HG02973 (cell line): ENCODE measurements at regions not wholly inside any gene's neighbourhood (a gene's known extent, or its start where the extent isn't known, plus 50 kb on each side); places are given as distances from the start of the nearest gene placed in this dataset.
"Not testable (repeated sequence)": the region's sequence is repeated elsewhere in the genome, so short reads cannot be mapped to it uniquely, and the experiment has no call there.

Experiments
- ATAC-seq: cut with Tn5 transposase; IDR thresholded peaks from one replicate; pipeline ENCODE4 v1.9.1; 2021; ENCODE audit warnings: moderate library complexity; ENCODE audit not compliant: unreplicated experiment

DNA sequence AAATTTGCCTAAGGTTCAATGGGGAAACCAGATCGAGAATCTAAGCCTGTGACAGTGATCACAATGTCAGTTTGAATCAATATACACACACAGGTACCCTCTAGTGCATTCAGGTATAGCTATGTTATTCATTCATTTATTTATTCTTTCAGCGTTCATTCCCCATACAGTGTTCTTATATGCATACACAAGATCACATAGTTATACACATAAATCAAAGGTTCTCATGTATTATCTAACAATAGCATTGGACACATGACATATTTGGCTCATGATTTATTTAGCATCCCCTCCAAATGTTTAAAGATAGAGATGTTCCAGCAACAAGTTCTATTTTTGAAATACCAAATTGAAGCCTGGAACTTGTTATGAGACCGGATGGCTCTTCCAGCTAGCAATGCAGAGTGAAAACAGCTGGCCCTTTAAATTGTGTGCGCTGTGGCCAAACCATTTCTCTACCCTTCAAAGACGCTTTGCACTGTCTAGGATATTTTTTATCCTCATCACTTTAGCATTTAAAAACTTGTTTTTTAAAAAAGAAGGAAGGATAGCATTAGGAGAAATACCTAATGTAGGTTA lies 131.0 kb downstream of the ATXN3L start:
- no peak for ATAC-seq

- not testable (repeated sequence) for ATAC-seq
Measured at GRCh38 chrX:13186643-13187042, 133.2 kb downstream of the ATXN3L start.

DNA sequence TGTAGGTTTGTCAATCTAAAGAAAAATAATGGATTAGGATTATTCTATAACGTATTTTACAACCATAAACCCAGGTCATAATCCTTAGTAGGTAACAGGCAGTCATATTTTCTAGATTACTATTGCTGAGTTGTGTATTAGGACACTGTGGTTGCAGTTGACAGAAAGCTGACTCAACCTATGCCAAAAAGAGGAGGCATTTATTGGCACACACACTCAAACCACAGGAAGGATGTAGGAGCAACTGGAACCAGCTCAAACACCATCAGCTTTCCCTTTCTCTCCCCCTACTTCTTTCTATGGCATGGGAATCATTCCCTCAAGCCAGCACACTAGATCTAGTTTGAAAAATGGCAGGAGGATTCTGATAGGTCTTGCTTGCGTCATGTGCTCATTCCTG lies 136.4 kb upstream of the FAM9C start:
- ATAC-seq: no peak

- no peak for ATAC-seq
Measured at GRCh38 chrX:13179586-13179985, 135.2 kb upstream of the FAM9C start.

DNA sequence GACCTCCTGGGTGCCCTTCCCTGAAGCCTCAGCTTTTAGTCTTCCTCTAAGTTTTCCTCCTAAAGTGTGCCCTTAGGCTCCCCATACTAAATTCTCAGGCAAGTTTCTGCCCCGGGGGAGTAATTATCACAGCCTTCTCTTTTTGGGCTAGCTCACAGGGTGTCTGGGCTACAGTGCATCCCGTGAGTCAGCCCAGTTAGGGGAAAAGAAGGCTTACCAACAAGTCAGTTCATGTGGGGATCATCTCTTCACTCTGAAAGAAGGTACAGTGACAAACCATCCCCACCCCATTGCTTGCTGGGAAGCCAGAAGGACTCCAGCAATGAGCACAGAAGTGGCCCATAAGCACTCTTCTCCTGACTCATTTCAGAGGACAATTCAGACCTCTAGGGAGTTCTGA lies 134.7 kb upstream of the FAM9C start:
- ATAC-seq: no peak

DNA sequence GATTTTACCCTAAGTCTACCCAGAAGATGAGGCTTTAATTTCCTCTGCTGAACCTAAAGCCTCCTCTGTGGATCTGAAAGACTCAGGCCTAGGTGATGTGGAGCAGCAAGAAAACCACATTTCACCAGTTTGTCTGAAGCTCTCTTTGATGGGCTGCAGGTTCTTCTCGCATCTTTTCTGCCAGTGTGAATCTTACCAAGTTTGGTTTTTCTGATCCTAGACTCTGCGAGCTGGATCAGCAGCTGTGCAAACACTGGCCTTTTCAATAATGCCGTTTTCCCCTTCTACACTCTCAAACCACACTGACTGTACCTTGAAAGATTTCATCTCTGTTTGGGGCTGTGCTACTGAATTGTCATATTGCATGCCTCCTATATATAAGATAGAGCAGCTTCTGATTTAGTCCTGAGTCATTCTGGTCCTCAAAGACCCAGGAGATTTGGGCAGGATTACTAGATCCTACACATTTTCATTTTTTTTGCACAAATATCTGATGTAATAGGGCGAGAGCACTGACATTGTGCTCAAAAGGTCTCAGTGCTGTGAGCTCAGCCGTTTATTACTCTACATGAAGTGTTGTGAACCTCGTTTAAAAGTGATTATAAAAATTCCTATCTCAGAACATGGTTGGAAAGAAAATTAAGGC lies 133.6 kb upstream of the FAM9C start:
- ATAC-seq: no peak

DNA sequence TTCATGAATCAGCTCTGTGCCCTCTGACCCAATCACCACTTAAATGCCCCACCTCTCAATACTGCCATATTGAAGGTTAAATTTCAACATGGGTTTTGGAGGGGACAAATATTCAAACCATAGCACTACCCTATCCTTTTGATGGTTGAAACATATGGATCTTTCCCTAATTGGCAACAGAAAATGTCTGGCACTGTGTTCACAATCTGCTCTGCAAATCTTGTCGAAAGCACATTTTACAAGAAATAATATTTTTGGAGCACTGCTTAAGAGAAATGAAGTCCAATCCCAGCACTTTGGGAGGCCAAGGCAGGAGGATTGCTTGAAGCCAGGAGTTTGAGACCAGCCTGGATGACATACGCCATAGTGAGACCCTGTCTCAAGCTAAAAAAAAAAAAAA lies 130.6 kb upstream of the FAM9C start:
- ATAC-seq: no peak

DNA sequence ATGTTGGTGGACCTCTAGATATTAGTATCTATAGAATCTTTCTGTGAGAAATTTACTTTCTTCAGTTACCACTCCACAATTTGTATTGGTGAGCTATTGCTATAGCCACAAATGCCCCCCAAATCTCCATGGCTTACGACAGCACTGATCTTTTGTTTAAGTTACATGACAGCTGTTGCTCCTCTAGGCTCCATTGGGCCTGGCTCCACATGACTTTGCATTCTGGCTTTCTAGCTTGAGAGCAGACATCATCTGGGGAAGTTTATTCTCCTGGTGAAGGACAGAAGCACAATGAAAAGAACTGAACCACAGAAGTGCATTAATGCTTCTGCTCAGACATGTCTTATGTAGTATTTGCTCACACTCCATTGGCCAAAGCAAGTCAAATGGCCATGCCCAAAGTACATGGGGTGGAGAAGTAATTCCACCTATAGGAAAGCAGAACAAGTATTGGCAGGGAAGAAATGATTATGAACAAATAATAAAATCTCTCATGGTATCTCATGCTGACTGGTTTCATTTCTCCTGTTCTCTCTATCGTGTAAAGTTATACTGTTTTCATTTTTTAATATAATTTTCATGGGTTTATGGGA lies 126.6 kb upstream of the FAM9C start:
- ATAC-seq: no peak

GRCh38 chrX:13169684-13170083 lies 125.3 kb upstream of the FAM9C start:
- ATAC-seq: no peak

DNA sequence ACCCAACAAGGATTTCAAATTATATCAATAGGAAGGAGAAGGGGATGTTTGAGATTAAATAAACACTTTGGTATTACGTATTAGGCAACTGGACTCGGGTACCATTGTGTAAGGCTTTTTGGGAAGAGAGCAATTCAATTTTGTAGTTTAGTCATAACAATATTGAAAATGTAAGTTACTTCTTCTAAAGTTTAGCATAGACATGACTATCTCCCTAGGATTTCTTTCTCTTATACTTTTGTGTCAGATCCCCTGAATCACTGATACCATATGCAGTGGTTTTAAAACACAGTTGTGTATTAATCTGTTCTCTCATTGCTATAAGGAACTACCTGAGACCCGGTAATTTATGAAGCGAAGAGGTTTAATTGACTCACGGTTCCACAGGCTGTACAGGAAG lies 123.8 kb upstream of the FAM9C start:
- ATAC-seq: no peak

DNA sequence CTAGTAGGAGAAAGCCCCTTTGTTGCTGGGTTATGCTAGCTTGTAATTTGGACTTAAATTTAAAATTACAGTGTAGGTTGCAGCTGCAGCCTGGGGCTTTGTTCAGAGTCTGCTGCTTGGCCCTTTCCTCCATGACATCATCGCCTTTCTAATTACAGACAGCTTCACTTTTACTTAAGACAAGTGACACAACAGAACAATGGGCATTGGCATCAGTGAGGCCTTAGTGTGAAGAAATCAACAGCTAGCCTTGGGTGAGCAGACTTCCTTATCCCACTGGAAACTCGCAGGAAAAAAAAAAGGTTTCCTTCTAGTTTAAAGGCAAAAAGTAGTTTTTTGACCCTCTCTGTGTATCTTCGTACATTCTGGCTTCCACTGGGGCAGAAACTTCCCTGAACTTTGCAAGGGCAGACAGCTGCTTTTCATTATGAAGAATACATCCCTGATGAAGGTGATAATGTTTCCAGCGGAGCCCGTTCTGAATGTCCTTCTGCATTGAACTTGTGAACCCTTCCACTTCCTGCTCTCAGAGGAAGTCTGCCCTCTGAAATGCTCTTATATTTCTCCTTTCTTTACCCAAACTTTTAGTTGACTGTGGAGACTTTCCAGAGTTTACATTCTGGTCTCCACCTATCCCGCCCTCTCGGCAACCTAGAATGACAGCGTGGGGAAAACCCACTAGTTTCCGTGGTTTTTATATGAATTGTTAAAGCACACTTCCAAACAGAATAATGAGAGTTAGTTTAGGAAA lies 123.2 kb upstream of the FAM9C start:
- no peak for ATAC-seq

DNA sequence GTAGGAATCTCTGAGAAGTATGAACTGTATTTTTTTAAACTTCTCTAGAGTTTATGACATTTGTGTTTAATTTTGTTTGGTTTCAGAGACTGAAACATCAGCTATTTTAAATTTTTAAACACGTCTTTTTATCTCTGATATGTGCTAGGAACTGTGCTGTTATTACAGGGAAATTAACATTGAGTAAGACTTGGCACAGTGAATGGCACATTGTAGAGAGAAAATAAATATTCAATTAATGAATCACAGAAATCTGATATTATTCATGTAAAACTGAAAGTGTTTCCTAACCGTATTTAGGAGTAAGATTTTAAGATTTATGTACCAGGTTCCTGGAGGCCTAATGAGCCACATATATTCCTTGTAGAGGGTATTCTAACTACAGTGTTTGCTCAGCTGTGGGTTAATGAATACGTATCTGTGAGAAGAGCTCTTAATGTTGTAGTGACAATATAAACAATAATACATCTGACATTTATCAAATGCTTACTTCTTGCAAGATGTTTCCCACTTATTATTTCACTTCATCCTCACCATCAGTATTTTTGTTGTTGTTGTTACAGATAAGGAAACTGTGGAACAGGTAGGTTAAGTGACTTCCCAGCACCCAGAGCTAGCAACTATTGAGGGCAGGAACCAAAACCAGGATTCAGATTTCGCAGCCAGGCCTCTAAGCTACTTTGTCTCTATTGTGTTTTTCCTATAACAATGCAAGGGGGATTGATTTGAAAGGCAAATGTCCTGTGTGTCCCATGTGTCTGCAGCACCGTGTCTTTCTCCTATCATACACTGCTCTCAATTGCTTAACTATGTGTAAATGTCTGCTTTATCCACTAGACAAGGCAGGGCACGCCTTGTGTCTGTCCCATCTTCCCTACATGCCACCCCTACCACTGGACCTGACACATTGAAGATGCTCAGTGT lies 121.1 kb upstream of the FAM9C start:
- ATAC-seq: no peak

DNA sequence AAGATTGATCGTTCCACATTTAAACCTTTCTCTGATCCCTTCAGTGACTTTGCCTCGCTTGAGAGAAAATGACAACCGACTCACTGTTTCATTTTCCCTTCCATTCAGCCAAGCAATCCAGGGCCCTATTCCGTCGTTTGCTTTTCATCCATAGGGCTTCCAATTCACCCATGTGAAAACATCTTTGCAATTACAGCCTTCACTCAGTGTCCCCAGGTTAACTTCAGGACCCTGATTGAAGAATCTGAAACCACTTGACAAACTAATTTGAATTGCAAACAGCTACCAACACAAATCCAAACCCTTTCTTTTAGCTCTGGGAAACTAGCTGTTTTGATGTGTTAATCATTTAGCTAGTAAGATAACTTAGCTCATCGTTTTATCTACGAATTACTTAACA lies 120.2 kb upstream of the FAM9C start:
- no peak for ATAC-seq

DNA sequence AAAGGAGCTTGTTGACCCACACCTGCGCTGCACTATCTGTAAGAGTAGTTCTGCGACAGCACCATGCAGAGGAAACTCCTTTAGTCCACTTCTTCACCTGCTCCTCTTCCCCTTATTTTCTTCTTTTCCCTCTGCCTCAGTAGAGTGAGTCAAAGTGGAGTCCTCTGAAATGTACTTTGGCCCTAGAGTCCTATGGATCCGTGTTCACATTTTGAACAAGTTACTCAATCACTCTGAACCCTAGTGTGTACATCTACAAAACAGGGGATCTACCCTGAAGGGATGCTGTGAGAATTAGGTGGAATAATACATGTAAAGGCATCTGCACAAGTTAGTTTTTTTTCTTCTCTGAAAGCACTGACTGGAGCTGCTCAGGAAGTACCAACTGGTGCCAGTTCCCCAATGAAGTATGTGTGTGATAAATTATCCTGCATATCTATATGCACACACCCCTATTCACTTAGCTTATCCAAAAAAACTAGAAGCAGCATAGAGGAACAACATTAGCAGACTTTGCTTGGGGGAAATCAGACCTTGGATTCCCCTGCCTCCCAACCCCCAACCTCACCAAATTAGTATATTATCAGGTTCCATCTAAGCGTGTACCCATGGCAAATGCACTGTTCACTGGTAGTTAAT lies 118.5 kb upstream of the FAM9C start:
- ATAC-seq: no peak

- ATAC-seq: no peak
Measured at GRCh38 chrX:13159886-13160285, 115.5 kb upstream of the FAM9C start.

DNA sequence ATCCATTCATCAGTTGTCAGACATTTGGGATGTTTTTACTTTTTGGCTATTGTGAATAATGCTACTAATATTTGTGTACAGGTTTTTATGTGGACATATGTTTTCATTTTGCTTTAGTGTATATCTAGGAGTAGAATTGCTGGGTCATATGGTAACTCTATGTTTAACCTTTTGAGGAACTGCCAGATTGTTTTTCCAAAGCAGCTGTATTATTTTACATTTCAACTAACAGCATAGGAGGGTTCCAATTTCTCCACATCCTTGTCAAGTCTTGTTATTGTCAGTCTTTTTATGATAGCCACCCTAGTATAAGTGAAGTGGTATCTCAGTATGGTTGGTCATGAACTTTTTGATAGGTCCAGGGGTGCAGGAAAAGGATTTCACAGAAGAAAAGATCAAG lies 114.5 kb upstream of the FAM9C start:
- no peak for ATAC-seq

GRCh38 chrX:13155550-13155949 lies 111.1 kb upstream of the FAM9C start:
- not testable (repeated sequence) for ATAC-seq

DNA sequence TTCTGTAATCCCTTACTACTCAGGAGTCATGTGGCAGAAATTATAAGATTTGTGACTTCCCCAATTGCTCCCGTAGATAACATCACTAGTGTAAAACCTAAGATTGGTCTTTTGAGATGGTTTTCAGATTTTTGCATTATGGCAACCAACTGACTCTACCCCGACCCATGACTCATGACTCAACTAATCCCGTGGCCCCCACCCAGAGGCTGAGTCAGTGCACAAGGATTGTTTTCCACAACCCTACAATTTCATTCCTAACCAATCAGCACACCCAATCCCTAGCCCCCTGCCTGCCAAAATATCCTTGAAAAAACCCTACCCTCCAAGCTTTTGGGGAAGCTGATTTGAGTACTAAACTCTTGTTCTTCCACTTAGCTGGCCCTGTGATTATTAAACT lies 109.4 kb upstream of the FAM9C start:
- ATAC-seq: no peak

DNA sequence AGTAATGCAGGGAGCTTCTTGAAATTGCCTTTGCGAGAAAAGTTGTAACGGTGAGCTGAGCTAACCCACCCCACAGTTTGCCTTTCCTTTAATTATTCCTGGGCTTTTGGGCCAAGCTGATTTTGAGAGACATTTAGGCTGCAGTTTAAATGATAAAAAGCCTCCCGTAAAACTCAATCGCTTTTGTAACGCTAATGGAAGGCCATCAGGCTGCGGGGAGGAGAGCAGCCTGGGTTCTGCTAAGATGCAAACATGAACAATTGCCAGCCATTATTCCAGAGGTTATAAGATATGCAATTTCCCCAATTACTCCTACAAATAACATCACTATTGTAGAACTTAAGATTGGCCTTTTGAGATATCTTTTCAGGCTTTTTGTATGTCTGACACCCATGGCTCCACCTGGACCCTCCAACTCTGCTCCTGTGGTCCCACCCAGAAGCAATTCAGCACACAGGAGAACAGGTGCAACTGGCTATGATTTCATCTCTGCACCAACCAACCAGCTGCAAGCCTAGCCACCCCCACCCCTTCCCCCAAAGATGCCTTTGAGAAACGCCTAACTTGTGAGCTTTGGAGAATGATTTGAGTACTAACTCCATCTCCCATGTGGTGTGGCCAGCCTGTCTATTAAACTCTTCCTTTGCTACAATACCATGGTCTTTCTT lies 108.2 kb upstream of the FAM9C start:
- no peak for ATAC-seq
